CD8-positive, alpha-beta memory T cell (primary cell): ENCODE measurements at regions not wholly inside any gene's neighbourhood (a gene's known extent, or its start where the extent isn't known, plus 50 kb on each side); places are given as distances from the start of the nearest gene placed in this dataset.

Experiments used
- CTCF ChIA-PET: fragments of 350-600 bp; sonication (Branson Sonifier 250); formaldehyde crosslinking; loops from one replicate; lab custom pipeline; 2021; ENCODE audit warnings: antibody characterized with exemption; lab: Charles Lee
- POLR2A ChIA-PET: fragments of 350-600 bp; sonication (Branson Sonifier 250); formaldehyde crosslinking; loops from one replicate; lab custom pipeline; 2021; ENCODE audit warnings: antibody characterized with exemption; lab: Charles Lee
- DNase-seq, 5 donors: peaks; one replicate each; pipeline versions ENCODE4 v3.0.0 to v3.0.0-alpha.2; 2020 to 2022; ENCODE audit warnings: mixed read lengths in 1 of 5
- H3K27ac ChIP-seq: one replicate; pipeline ENCODE4 v1.7.0; 2013; ENCODE audit warnings: low read depth, mild to moderate bottlenecking, low read length, moderate library complexity
- H3K27me3 ChIP-seq: 2 replicates; pipeline ENCODE4 v1.7.0; 2013; ENCODE audit warnings: low read length, mild to moderate bottlenecking; ENCODE audit not compliant: insufficient read depth, poor library complexity, severe bottlenecking
- H3K36me3 ChIP-seq: 2 replicates; pipeline ENCODE4 v1.7.0; 2013; ENCODE audit warnings: mild to moderate bottlenecking, low read length, moderate library complexity; ENCODE audit not compliant: insufficient read depth
- H3K4me1 ChIP-seq: 2 replicates; pipeline ENCODE4 v1.7.0; 2013; ENCODE audit warnings: mild to moderate bottlenecking, low read length, moderate library complexity; ENCODE audit not compliant: insufficient read depth
- H3K4me3 ChIP-seq: 2 replicates; pipeline ENCODE4 v1.7.0; 2013; ENCODE audit warnings: mild to moderate bottlenecking, low read length
- H3K9me3 ChIP-seq: 2 replicates; pipeline ENCODE4 v1.7.0; 2013; ENCODE audit warnings: mild to moderate bottlenecking, low read length
- H3K27ac Mint-ChIP-seq, 8 donors: one replicate each; pipeline ENCODE4 v1.8.0; 2020 to 2021; ENCODE audit warnings: mixed read lengths in 8 of 8, mild to moderate bottlenecking in 6 of 8, inconsistent platforms in 3 of 8, moderate library complexity in 3 of 8
- H3K27me3 Mint-ChIP-seq, 2 donors: one replicate each; pipeline ENCODE4 v1.8.0; 2020 to 2021; ENCODE audit warnings: mixed read lengths in 2 of 2, mild to moderate bottlenecking in 1 of 2, moderate library complexity in 1 of 2
- H3K36me3 Mint-ChIP-seq, 3 donors: one replicate each; pipeline ENCODE4 v1.8.0; 2020 to 2021; ENCODE audit warnings: mixed read lengths in 3 of 3, inconsistent platforms in 1 of 3, mild to moderate bottlenecking in 1 of 3
- H3K4me1 Mint-ChIP-seq, 3 donors: one replicate each; pipeline ENCODE4 v1.8.0; 2020 to 2021; ENCODE audit warnings: mixed read lengths in 3 of 3, inconsistent platforms in 1 of 3, mild to moderate bottlenecking in 1 of 3
- H3K4me3 Mint-ChIP-seq, 7 donors: one replicate each; pipeline ENCODE4 v1.8.0; 2020 to 2021; ENCODE audit warnings: mixed read lengths in 7 of 7, mild to moderate bottlenecking in 6 of 7, moderate library complexity in 4 of 7, inconsistent platforms in 2 of 7
- H3K9me3 Mint-ChIP-seq, 5 donors: one replicate each; pipeline ENCODE4 v1.8.0; 2020 to 2022; ENCODE audit warnings: mixed read lengths in 5 of 5, mild to moderate bottlenecking in 3 of 5, moderate library complexity in 2 of 5, inconsistent platforms in 1 of 5

GRCh38 chr3:147809206-147809605 is 400.0 kb downstream of the ZIC1 start:
- no peaks in the 10 kb centered on the region for H3K27me3 ChIP-seq
- ChIA-PET POLR2A (no interaction called here), CTCF (no interaction called here)
- Mint-ChIP-seq H3K4me3 (no peak overlapping the region), H3K36me3 (no peaks in the 10 kb centered on the region), H3K9me3 (peaks cover 2 to 28% (median 12%) of the 10 kb centered on the region in 5 donors), H3K27me3 (no peaks in the 10 kb centered on the region), H3K4me1 (no peaks in the 10 kb centered on the region), H3K27ac (no peak overlapping the region)
- no peaks in the 10 kb centered on the region for H3K36me3 ChIP-seq
- DNase-seq: no peak
- no peaks in the 10 kb centered on the region for H3K9me3 ChIP-seq
- H3K4me1 ChIP-seq: no peaks in the 10 kb centered on the region
- no peak overlapping the region for H3K4me3 ChIP-seq
- no peak overlapping the region for H3K27ac ChIP-seq

GRCh38 chr3:147812186-147812911 is 403.2 kb downstream of the ZIC1 start:
- no peaks in the 10 kb centered on the region for H3K4me1 ChIP-seq
- Mint-ChIP-seq H3K4me1 (no peaks in the 10 kb centered on the region), H3K27me3 (no peaks in the 10 kb centered on the region), H3K36me3 (no peaks in the 10 kb centered on the region), H3K4me3 (no peak overlapping the region), H3K9me3 (peaks cover 3 to 23% (median 12%) of the 10 kb centered on the region in 5 donors), H3K27ac (no peak overlapping the region)
- no peaks in the 10 kb centered on the region for H3K9me3 ChIP-seq
- H3K36me3 ChIP-seq: no peaks in the 10 kb centered on the region
- H3K4me3 ChIP-seq: no peak overlapping the region
- ChIA-PET POLR2A (no interaction called here), CTCF (no interaction called here)
- no peaks in the 10 kb centered on the region for H3K27me3 ChIP-seq
- DNase-seq: no peak
- no peak overlapping the region for H3K27ac ChIP-seq

- no peaks in the 10 kb centered on the region for H3K9me3 ChIP-seq
- H3K4me3 Mint-ChIP-seq: no peak overlapping the region
- peaks cover 3 to 18% (median 12%) of the 10 kb centered on the region in 5 donors for H3K9me3 Mint-ChIP-seq
- CTCF ChIA-PET: no interaction called here
- no peak for DNase-seq
- POLR2A ChIA-PET: no interaction called here
- H3K4me3 ChIP-seq: no peak overlapping the region
- no peaks in the 10 kb centered on the region for H3K27me3 ChIP-seq
- no peak overlapping the region for H3K27ac ChIP-seq
- no peak overlapping the region for H3K27ac Mint-ChIP-seq
- H3K36me3 Mint-ChIP-seq: no peaks in the 10 kb centered on the region
- H3K27me3 Mint-ChIP-seq: no peaks in the 10 kb centered on the region
- H3K4me1 ChIP-seq: no peaks in the 10 kb centered on the region
- H3K4me1 Mint-ChIP-seq: no peaks in the 10 kb centered on the region
- H3K36me3 ChIP-seq: no peaks in the 10 kb centered on the region
Observed at GRCh38 chr3:147813256-147813655, 404.1 kb downstream of the ZIC1 start.

GRCh38 chr3:147816752-147817151 is 407.6 kb downstream of the ZIC1 start:
- H3K27me3 Mint-ChIP-seq: no peaks in the 10 kb centered on the region
- no peaks in the 10 kb centered on the region for H3K9me3 ChIP-seq
- H3K4me3 ChIP-seq: no peak overlapping the region
- ChIA-PET CTCF (no interaction called here), POLR2A (no interaction called here)
- no peaks in the 10 kb centered on the region for H3K27me3 ChIP-seq
- H3K27ac Mint-ChIP-seq: no peak overlapping the region
- H3K27ac ChIP-seq: no peak overlapping the region
- H3K36me3 Mint-ChIP-seq: no peaks in the 10 kb centered on the region
- no peak overlapping the region for H3K4me3 Mint-ChIP-seq
- H3K4me1 Mint-ChIP-seq: no peaks in the 10 kb centered on the region
- no peaks in the 10 kb centered on the region for H3K4me1 ChIP-seq
- DNase-seq: no peak
- H3K9me3 Mint-ChIP-seq: peaks cover under 1 to 10% (median 5%) of the 10 kb centered on the region in 5 donors
- no peaks in the 10 kb centered on the region for H3K36me3 ChIP-seq

- no peak for DNase-seq
- Mint-ChIP-seq H3K36me3 (no peaks in the 10 kb centered on the region), H3K4me1 (no peaks in the 10 kb centered on the region), H3K9me3 (peaks cover 3 to 13% (median 5%) of the 10 kb centered on the region in 5 donors), H3K27me3 (no peaks in the 10 kb centered on the region), H3K4me3 (no peak overlapping the region), H3K27ac (no peak overlapping the region)
- ChIA-PET CTCF (no interaction called here), POLR2A (no interaction called here)
- Histone ChIP-seq H3K4me3 (no peak overlapping the region), H3K27ac (no peak overlapping the region), H3K27me3 (no peaks in the 10 kb centered on the region), H3K9me3 (no peaks in the 10 kb centered on the region), H3K36me3 (no peaks in the 10 kb centered on the region), H3K4me1 (no peaks in the 10 kb centered on the region)
Observed at GRCh38 chr3:147832611-147833010, 423.4 kb downstream of the ZIC1 start.

GRCh38 chr3:147836330-147836729 is 427.2 kb downstream of the ZIC1 start:
- H3K9me3 Mint-ChIP-seq: peaks cover 0 to 27% (median 4%) of the 10 kb centered on the region in 5 donors
- ChIA-PET CTCF (no interaction called here), POLR2A (no interaction called here)
- no peak overlapping the region for H3K4me3 ChIP-seq
- H3K4me3 Mint-ChIP-seq: no peak overlapping the region
- no peaks in the 10 kb centered on the region for H3K36me3 Mint-ChIP-seq
- H3K4me1 ChIP-seq: no peaks in the 10 kb centered on the region
- H3K36me3 ChIP-seq: no peaks in the 10 kb centered on the region
- no peaks in the 10 kb centered on the region for H3K27me3 Mint-ChIP-seq
- H3K27me3 ChIP-seq: no peaks in the 10 kb centered on the region
- no peak overlapping the region for H3K27ac Mint-ChIP-seq
- H3K4me1 Mint-ChIP-seq: no peaks in the 10 kb centered on the region
- no peak for DNase-seq
- no peak overlapping the region for H3K27ac ChIP-seq
- no peaks in the 10 kb centered on the region for H3K9me3 ChIP-seq

GRCh38 chr3:147838652-147839051 is 429.5 kb downstream of the ZIC1 start:
- Mint-ChIP-seq H3K4me3 (no peak overlapping the region), H3K9me3 (peaks cover 0 to 28% (median 3%) of the 10 kb centered on the region in 5 donors), H3K27me3 (no peaks in the 10 kb centered on the region), H3K36me3 (no peaks in the 10 kb centered on the region), H3K27ac (no peak overlapping the region), H3K4me1 (no peaks in the 10 kb centered on the region)
- no peaks in the 10 kb centered on the region for H3K4me1 ChIP-seq
- no peaks in the 10 kb centered on the region for H3K27me3 ChIP-seq
- DNase-seq: no peak
- no peak overlapping the region for H3K27ac ChIP-seq
- H3K4me3 ChIP-seq: no peak overlapping the region
- no peaks in the 10 kb centered on the region for H3K36me3 ChIP-seq
- POLR2A ChIA-PET: no interaction called here
- CTCF ChIA-PET: no interaction called here
- no peaks in the 10 kb centered on the region for H3K9me3 ChIP-seq

GRCh38 chr3:147843331-147843730 is 434.2 kb downstream of the ZIC1 start:
- Histone ChIP-seq H3K4me3 (no peak overlapping the region), H3K4me1 (no peaks in the 10 kb centered on the region), H3K36me3 (no peaks in the 10 kb centered on the region), H3K27me3 (no peaks in the 10 kb centered on the region), H3K9me3 (no peaks in the 10 kb centered on the region), H3K27ac (no peak overlapping the region)
- no peak for DNase-seq
- no peak overlapping the region for H3K27ac Mint-ChIP-seq
- no peaks in the 10 kb centered on the region for H3K4me1 Mint-ChIP-seq
- H3K27me3 Mint-ChIP-seq: no peaks in the 10 kb centered on the region
- ChIA-PET CTCF (no interaction called here), POLR2A (no interaction called here)
- no peak overlapping the region for H3K4me3 Mint-ChIP-seq
- H3K9me3 Mint-ChIP-seq: peaks cover 0 to 36% (median 2%) of the 10 kb centered on the region in 5 donors
- no peaks in the 10 kb centered on the region for H3K36me3 Mint-ChIP-seq
